ENCODE measurements at regions not wholly inside any gene's neighbourhood (a gene's known extent, or its start where the extent isn't known, plus 50 kb on each side); places are given as distances from the start of the nearest gene placed in this dataset.
"Not testable (repeated sequence)": the region's sequence is repeated elsewhere in the genome, so short reads cannot be mapped to it uniquely, and the experiment has no call there.

GRCh38 chr9:87160148-87161102 lies 213.1 kb upstream of the GAS1 start:
- DNase-seq = no peak

- no peak for DNase-seq
These were observed 219.9 kb upstream of the GAS1 start for GRCh38 chr9:87167161-87167560.

- DNase-seq = no peak
These were observed 220.3 kb upstream of the GAS1 start for GRCh38 chr9:87167582-87167981.

GRCh38 chr9:87178302-87178701 lies 231.0 kb upstream of the GAS1 start:
- DNase-seq = no peak

- DNase-seq = no peak
These were observed 232.4 kb upstream of the GAS1 start for GRCh38 chr9:87179553-87180340.

- DNase-seq = no peak
These were observed 233.1 kb upstream of the GAS1 start for GRCh38 chr9:87180361-87180760.

- no peak for DNase-seq
These were observed 233.5 kb upstream of the GAS1 start for GRCh38 chr9:87180841-87181240.

- no peak for DNase-seq
These were observed 234.4 kb upstream of the GAS1 start for GRCh38 chr9:87181670-87182069.

- DNase-seq = no peak
These were observed 237.8 kb upstream of the GAS1 start for GRCh38 chr9:87184956-87185642.

- no peak for DNase-seq
These were observed 240.3 kb upstream of the GAS1 start for GRCh38 chr9:87187656-87188055.

- no peak for DNase-seq
These were observed 241.7 kb upstream of the GAS1 start for GRCh38 chr9:87189006-87189405.

- no peak for DNase-seq
These were observed 245.8 kb upstream of the GAS1 start for GRCh38 chr9:87193151-87193550.

GRCh38 chr9:87193925-87194868 lies 246.9 kb upstream of the GAS1 start:
- DNase-seq = no peak

GRCh38 chr9:87195306-87195705 lies 248.0 kb upstream of the GAS1 start:
- no peak for DNase-seq

GRCh38 chr9:87197349-87198130 lies 250.2 kb upstream of the GAS1 start:
- no peak for DNase-seq

GRCh38 chr9:87198716-87199115 lies 251.4 kb upstream of the GAS1 start:
- DNase-seq = no peak

GRCh38 chr9:87199278-87199677 lies 252.0 kb upstream of the GAS1 start:
- DNase-seq = no peak

- no peak for DNase-seq
These were observed 252.5 kb upstream of the GAS1 start for GRCh38 chr9:87199782-87200181.

GRCh38 chr9:87201351-87201751 lies 254.0 kb upstream of the GAS1 start:
- no peak for DNase-seq

- DNase-seq = no peak
These were observed 258.9 kb upstream of the GAS1 start for GRCh38 chr9:87206064-87206661.

GRCh38 chr9:87210658-87211057 lies 263.4 kb upstream of the GAS1 start:
- DNase-seq = not testable (repeated sequence)
